OCI-LY7 (cell line): ENCODE measurements at regions not wholly inside any gene's neighbourhood (a gene's known extent, or its start where the extent isn't known, plus 50 kb on each side); places are given as distances from the start of the nearest gene placed in this dataset.
"Not testable (repeated sequence)": the region's sequence is repeated elsewhere in the genome, so short reads cannot be mapped to it uniquely, and the experiment has no call there.

Source experiments
- BruUV-seq: library from RNA; stranded (reverse); fragments of 400-500 nt; replicated peaks from 2 replicates; lab custom pipeline; 2021; lab: Mats Ljungman, UMichigan
- CTCF ChIA-PET: fragments of 300-600 bp; sonication (Branson Sonifier 250); formaldehyde crosslinking; loops from one replicate; lab custom pipeline; 2022; ENCODE audit warnings: antibody characterized with exemption; ENCODE audit not compliant: unreplicated experiment; lab: Charles Lee
- POLR2A ChIA-PET: fragments of 300-600 bp; sonication (Branson Sonifier 250); formaldehyde crosslinking; loops from one replicate; lab custom pipeline; 2022; ENCODE audit warnings: antibody characterized with exemption; lab: Charles Lee
- DNase-seq: peaks from one replicate; pipeline ENCODE4 v3.0.0-alpha.2; 2015; ENCODE audit warnings: low spot score
- H2AFZ ChIP-seq: fragments of 200-600 bp; sonication (generic), shearing (Covaris generic); 2 replicates; pipeline ENCODE4 v1.6.1; 2014; ENCODE audit warnings: mild to moderate bottlenecking, antibody characterized with exemption, low read length, moderate library complexity
- H3K27ac ChIP-seq: fragments of 200-600 bp; sonication (generic); 2 replicates; pipeline ENCODE4 v1.5.1; 2014; ENCODE audit warnings: mixed run types, low read depth, mild to moderate bottlenecking, moderate library complexity, low read length, inconsistent platforms; ENCODE audit not compliant: poor library complexity, severe bottlenecking
- H3K36me3 ChIP-seq: fragments of 200-600 bp; sonication (generic); 2 replicates; pipeline ENCODE4 v1.6.1; 2014; ENCODE audit warnings: mild to moderate bottlenecking, antibody characterized with exemption, low read length, moderate library complexity, mixed read lengths; ENCODE audit not compliant: insufficient read depth
- H3K4me1 ChIP-seq: fragments of 200-600 bp; sonication (generic); 2 replicates; pipeline ENCODE4 v1.5.1; 2014; ENCODE audit warnings: mild to moderate bottlenecking, low read length; ENCODE audit not compliant: insufficient read depth, poor library complexity, severe bottlenecking
- H3K4me2 ChIP-seq: fragments of 200-600 bp; sonication (generic); 2 replicates; pipeline ENCODE4 v1.6.1; 2014; ENCODE audit warnings: mild to moderate bottlenecking, low read length
- H3K4me3 ChIP-seq: fragments of 200-600 bp; sonication (generic); 2 replicates; pipeline ENCODE4 v1.5.1; 2014; ENCODE audit warnings: mild to moderate bottlenecking, low read depth, low read length; ENCODE audit not compliant: poor library complexity, severe bottlenecking
- H3K79me2 ChIP-seq: fragments of 200-600 bp; sonication (generic); 2 replicates; pipeline ENCODE4 v1.6.1; 2016; ENCODE audit warnings: low read depth, mild to moderate bottlenecking, low read length, moderate library complexity, mixed read lengths; ENCODE audit not compliant: insufficient read depth
- H3K9me2 ChIP-seq: fragments of 200-600 bp; sonication (generic); 2 replicates; pipeline ENCODE4 v1.6.1; 2016; ENCODE audit warnings: mild to moderate bottlenecking, low read length, mixed read lengths; ENCODE audit not compliant: insufficient read depth
- H3K9me3 ChIP-seq: fragments of 200-600 bp; sonication (generic); 2 replicates; pipeline ENCODE4 v1.6.1; 2014; ENCODE audit warnings: mild to moderate bottlenecking, mixed run types, low read length, mixed read lengths
- H4K20me1 ChIP-seq: fragments of 200-600 bp; sonication (generic); 2 replicates; pipeline ENCODE4 v1.6.1; 2014; ENCODE audit warnings: mild to moderate bottlenecking, antibody characterized with exemption, low read length, moderate library complexity, mixed read lengths; ENCODE audit not compliant: insufficient read depth
- CTCF ChIP-seq: fragments of 200-600 bp; sonication (generic); conservative IDR thresholded peaks from 2 replicates; pipeline ENCODE4 v1.5.1; 2014; ENCODE audit warnings: mild to moderate bottlenecking, antibody characterized with exemption, low read length, moderate library complexity, mixed read lengths
- EZH2phosphoT487 ChIP-seq: fragments of 200-600 bp; sonication (generic); IDR thresholded peaks from 2 replicates; pipeline ENCODE4 v1.6.1; 2018; ENCODE audit warnings: low read depth, borderline replicate concordance, mild to moderate bottlenecking, mixed run types, antibody characterized with exemption, low read length, moderate library complexity, mixed read lengths
- intact Hi-C: fragments of 100-400 bp; cut with micrococcal nuclease; formaldehyde crosslinking; loops from one replicate; pipeline ENCODE4 v1.10.0; 2022; ENCODE audit not compliant: unreplicated experiment

- no peak for DNase-seq
- no peak for TF ChIP-seq CTCF
- Histone ChIP-seq H3K27ac (no peak overlapping the region), H3K9me2 (no peaks in the 10 kb centered on the region), H3K4me1 (no peaks in the 10 kb centered on the region), H3K36me3 (no peaks in the 10 kb centered on the region), H3K4me3 (no peak overlapping the region), H3K9me3 (no peaks in the 10 kb centered on the region), H4K20me1 (no peaks in the 10 kb centered on the region), H2AFZ (no peak overlapping the region), H3K79me2 (no peaks in the 10 kb centered on the region), H3K4me2 (no peak overlapping the region)
- intact Hi-C loops = no loop called here
- ChIA-PET POLR2A (interaction anchor here (0.6 kb wide), 1 partner anchor 28 kb away, joined by 5 read pairs; no protein-coding TSS in a partner anchor), CTCF (no interaction called here)
- no TSS peak for BruUV-seq
These were observed 365.3 kb downstream of the HHIPL2 start for GRCh38 chr1:222182641-222183040.

DNA sequence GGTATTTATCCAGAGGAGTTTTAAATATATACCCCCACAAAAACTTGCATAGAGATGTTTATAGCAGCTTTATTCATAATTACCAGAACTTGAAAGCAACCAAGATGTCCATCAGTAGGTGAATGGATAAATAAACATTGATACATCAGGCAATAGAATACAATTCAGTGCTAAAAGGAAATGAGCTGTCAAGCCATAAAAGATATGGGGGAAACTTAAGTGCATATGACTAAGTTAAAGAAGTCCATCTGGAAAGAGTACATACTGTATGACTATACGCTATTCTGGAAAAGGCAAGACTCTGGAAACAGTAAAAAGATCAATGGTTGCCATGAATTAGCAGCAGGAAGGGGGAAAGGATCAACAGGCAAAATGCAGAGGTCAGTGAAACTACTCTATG, 366.7 kb downstream of the HHIPL2 start:
- POLR2A ChIA-PET = no interaction called here
- CTCF ChIA-PET = no interaction called here

DNA sequence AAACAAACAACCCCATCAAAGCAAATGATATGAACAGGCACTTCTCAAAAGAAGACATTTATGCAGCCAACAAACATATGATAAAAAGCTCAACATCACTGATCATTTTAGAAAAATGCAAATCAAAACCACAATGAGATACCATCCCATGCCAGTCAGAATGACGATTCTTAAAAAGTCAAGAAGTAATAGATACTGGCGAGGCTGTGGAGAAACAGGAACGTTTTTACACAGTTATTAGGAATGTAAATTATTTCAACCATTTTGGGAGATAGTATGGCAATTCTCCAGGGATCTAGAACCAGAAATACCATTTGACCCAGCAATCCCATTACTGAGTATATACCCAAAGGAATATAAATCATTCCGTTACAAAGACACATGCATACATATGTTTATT, 370.4 kb downstream of the HHIPL2 start:
- H4K20me1 ChIP-seq, intact Hi-C loops, H3K27ac ChIP-seq, DNase-seq, POLR2A ChIA-PET, H3K4me3 ChIP-seq, CTCF ChIA-PET, H3K9me2 ChIP-seq, H2AFZ ChIP-seq, H3K9me3 ChIP-seq, H3K4me1 ChIP-seq, H3K4me2 ChIP-seq, H3K79me2 ChIP-seq, BruUV-seq, H3K36me3 ChIP-seq: not testable (repeated sequence)

More for the DNA sequence above, 366.7 kb downstream of the HHIPL2 start:
- Histone ChIP-seq H3K4me3 (no peak overlapping the region), H3K4me2 (no peak overlapping the region), H3K4me1 (no peaks in the 10 kb centered on the region), H3K79me2 (no peaks in the 10 kb centered on the region), H3K9me3 (no peaks in the 10 kb centered on the region), H2AFZ (no peak overlapping the region), H3K27ac (no peak overlapping the region), H3K9me2 (no peaks in the 10 kb centered on the region), H3K36me3 (no peaks in the 10 kb centered on the region), H4K20me1 (no peaks in the 10 kb centered on the region)
- TF ChIP-seq CTCF (no peak), EZH2phosphoT487 (no peak)
- DNase-seq = no peak
- intact Hi-C loops = no loop called here
- BruUV-seq = no TSS peak
